ENCODE measurements at regions not wholly inside any gene's neighbourhood (a gene's known extent, or its start where the extent isn't known, plus 50 kb on each side); places are given as distances from the start of the nearest gene placed in this dataset.

DNA sequence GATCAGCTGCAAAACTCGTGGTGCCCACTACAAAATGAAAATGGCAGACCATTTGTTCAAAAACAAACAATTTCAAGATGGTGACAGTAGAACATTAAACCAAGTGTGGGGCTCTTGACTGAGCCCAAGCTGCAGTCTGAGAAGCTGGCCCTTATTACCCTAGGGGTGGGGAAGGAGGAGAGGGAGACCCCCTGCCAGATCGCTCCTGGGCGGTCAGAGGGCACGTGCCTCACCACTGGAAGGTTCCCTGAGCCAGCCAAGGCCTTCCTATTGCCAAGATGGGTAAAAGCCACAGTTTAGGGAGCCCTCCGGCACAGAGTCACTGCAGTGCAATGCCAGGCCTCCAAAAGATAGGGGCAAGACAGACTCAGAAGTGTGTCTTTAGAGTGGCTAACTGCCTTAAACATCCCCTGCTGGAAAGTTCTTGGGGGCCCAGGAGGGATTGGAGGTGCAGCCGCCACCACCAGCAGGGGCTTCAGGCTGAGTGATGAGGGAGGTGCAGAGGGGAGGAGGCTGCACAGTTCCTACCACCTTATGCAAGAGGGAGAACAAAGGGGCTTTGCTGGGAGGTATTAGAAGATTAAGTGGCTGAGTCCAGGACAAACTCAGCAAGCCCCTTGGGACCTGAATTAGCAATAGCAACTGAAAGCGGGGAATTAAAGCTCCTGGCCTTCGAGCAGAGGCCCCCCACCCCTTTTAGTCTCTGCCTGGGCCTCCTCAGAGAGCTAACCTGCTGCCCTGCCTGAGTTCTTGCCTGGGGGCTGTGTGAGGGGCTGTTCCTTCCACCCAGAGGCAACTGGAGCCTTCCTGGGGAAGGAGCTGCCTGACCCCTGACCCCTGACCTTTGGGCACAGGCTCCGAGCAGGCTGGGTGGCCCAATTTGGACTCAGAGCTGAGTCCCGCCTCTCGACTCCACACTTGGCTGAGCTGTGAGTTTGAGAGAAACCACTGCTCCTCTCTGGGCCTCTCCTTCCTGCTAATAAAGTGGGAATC is 88.4 kb downstream of the VEGFA start:
- H3K9me3 ChIP-seq (ENCODE audit: control insufficient read depth, insufficient read depth, low read depth, low read length), result no peaks in the 10 kb centered on the region
- in situ Hi-C loops (cut with HindIII; ENCODE audit: low pct_unique_long_range_greater_than_20kb, low sequenced_read_pairs), result no loop called here

More for the DNA sequence above, 88.4 kb downstream of the VEGFA start:
- ATAC-seq, result no peak
- H3K36me3 ChIP-seq (ENCODE audit: control insufficient read depth, insufficient read depth, low read length), result no peaks in the 10 kb centered on the region
- intact Hi-C loops (cut with micrococcal nuclease; ENCODE audit: unreplicated experiment), result no loop called here
- BruUV-seq (replicated peaks), result no TSS peak
- no peaks in the 10 kb centered on the region for H3K27me3 ChIP-seq (ENCODE audit: control insufficient read depth, insufficient read depth, low read length)
- DNase-seq (ENCODE audit: low read depth, low spot score), result no peak
- H3K4me3 ChIP-seq (ENCODE audit: low read depth in 2 of 2, low read length in 2 of 2), result no peak overlapping the region
- H3K27ac ChIP-seq (ENCODE audit: low read length), result no peak overlapping the region
- TF ChIP-seq SIN3A (IDR thresholded peaks at IDR 0.05; ENCODE audit: borderline replicate concordance, insufficient read depth, low read depth, low read length) (no peak), REST (IDR thresholded peaks at IDR 0.05; ENCODE audit: insufficient read depth in 1 of 2, low read depth in 2 of 2, low read length in 1 of 2) (no peak), TCF7L2 (IDR thresholded peaks at IDR 0.05; ENCODE audit: low read depth, low read length) (no peak), POLR2AphosphoS5 (IDR thresholded peaks at IDR 0.05; ENCODE audit: low read depth, low read length) (no peak), CTCF (IDR thresholded peaks at IDR 0.05) (no peak)
- ChIA-PET POLR2A (no interaction called here), CTCF (no interaction called here)
- H3K4me1 ChIP-seq (ENCODE audit: control insufficient read depth, insufficient read depth, low read length), result no peaks in the 10 kb centered on the region

All from Panc1 (cell line).